Pancreas (tissue), 10 donors: ENCODE measurements at regions not wholly inside any gene's neighbourhood (a gene's known extent, or its start where the extent isn't known, plus 50 kb on each side); places are given as distances from the start of the nearest gene placed in this dataset.

Experiments used
- ATAC-seq, 4 donors: fragments of 200-7000 bp; cut with Tn5 transposase; one replicate each; pipeline versions ENCODE4 v1.8.0 to v1.9.1; 2020; ENCODE audit warnings: mild to moderate bottlenecking in 4 of 4, moderate library complexity in 4 of 4
- DNase-seq, 6 donors: peaks; one replicate each; pipeline ENCODE4 v3.0.0-alpha.2; 2020
- FAIRE-seq: peaks from 2 replicates; lab custom pipeline; 2012; peaks lifted over from hg19 to GRCh38; lab: Jason Lieb, UNC
- H3K27ac ChIP-seq, 4 donors: fragments of 200-600 bp; sonication (generic); 1 replicate in 3 of 4; 2 replicates in 1 of 4; pipeline versions ENCODE4 v1.5.0 to v1.8.0; 2020
- H3K27me3 ChIP-seq, 4 donors: fragments of 200-600 bp; one replicate each; pipeline ENCODE4 v1.8.0; 2021
- H3K36me3 ChIP-seq, 3 donors: fragments of 200-600 bp; sonication (generic) in 1 of 3; one replicate each; pipeline versions ENCODE4 v1.5.0 to v1.8.0; 2020 to 2021
- H3K4me1 ChIP-seq, 3 donors: fragments of 200-600 bp; one replicate each; pipeline ENCODE4 v1.8.0; 2021
- H3K4me3 ChIP-seq, 4 donors: fragments of 200-600 bp; sonication (generic) in 2 of 4; one replicate each; pipeline versions ENCODE4 v1.5.0 to v1.8.0; 2020 to 2021
- H3K9me3 ChIP-seq, 4 donors: fragments of 200-600 bp; one replicate each; pipeline ENCODE4 v1.8.0; 2021
- WGBS, 2 donors: extraction: QIAGEN DNeasy Blood & Tissue Kit; methylation state at CpG; one replicate each; pipeline ENCODE4 v1.1.7; 2013; 5-methylcytosine and 5-hydroxymethylcytosine counted together
- intact Hi-C, 3 donors: fragments of 100-400 bp; cut with DNase I; formaldehyde crosslinking; loops; one replicate each; pipeline versions ENCODE4 v1.11.1 to v1.14.2; 2022
- TF ChIP-seq, protein P1 (sequence below), 4 donors: fragments of 200-600 bp; sonication (generic) in 3 of 4; IDR thresholded peaks; one replicate each; pipeline versions ENCODE4 v1.5.0 to v1.8.0; 2021; ENCODE audit warnings: antibody characterized with exemption in 4 of 4
- donor health status: healthy with polysubstance abuse.
- donor health status: DM: no; HTN: no; CAD: no; lungs with moderate emphysema.
- donor health status: DM: no; HTN: no; CAD: no.
- donor health status: control.
- donor health status: control.
- donor health status: Bipolar disorder and iron deficiency.
- donor health status: DM: yes; HTN: yes; CAD: no.
- donor health status: DM: no; HTN: no; CAD: no.
- donor health status: DM: no; HTN: no; CAD: no.
- donor health status: DM: yes; HTN: yes; CAD: no.

DNA sequence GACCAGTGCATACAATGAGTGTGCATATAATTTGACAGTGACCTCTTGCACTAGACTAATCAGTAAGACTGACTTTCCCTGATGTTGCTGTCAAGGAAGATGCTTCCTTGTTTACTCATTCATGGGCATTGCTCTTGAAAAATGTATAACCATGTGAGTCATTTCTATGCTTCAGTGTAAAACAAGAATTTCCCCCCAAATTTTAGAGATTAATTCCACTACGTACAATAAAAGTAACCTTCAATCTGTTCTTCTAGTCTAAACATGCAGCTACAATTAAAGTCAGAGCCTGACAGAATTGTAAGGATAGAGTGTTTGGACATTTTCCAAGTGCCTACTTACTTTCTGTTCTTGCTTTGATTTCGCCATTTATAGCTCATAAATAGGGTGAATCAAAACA, 935.7 kb downstream of the RAPGEF2 start:
- TF ChIP-seq, protein P1, sequence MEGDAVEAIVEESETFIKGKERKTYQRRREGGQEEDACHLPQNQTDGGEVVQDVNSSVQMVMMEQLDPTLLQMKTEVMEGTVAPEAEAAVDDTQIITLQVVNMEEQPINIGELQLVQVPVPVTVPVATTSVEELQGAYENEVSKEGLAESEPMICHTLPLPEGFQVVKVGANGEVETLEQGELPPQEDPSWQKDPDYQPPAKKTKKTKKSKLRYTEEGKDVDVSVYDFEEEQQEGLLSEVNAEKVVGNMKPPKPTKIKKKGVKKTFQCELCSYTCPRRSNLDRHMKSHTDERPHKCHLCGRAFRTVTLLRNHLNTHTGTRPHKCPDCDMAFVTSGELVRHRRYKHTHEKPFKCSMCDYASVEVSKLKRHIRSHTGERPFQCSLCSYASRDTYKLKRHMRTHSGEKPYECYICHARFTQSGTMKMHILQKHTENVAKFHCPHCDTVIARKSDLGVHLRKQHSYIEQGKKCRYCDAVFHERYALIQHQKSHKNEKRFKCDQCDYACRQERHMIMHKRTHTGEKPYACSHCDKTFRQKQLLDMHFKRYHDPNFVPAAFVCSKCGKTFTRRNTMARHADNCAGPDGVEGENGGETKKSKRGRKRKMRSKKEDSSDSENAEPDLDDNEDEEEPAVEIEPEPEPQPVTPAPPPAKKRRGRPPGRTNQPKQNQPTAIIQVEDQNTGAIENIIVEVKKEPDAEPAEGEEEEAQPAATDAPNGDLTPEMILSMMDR (IDR thresholded peaks at IDR 0.05): no peak
- no peak for ATAC-seq
- Histone ChIP-seq H3K9me3 (no peaks in the 10 kb centered on the region), H3K4me1 (no peaks in the 10 kb centered on the region), H3K4me3 (no peak overlapping the region), H3K36me3 (no peaks in the 10 kb centered on the region), H3K27me3 (no peaks in the 10 kb centered on the region), H3K27ac (no peak overlapping the region)
- FAIRE-seq: no peak
- intact Hi-C loops: no loop called here
- no peak for DNase-seq
- 85 to 87% methylated on average over 2 of the region's 2 CpGs for WGBS, 2 donors

DNA sequence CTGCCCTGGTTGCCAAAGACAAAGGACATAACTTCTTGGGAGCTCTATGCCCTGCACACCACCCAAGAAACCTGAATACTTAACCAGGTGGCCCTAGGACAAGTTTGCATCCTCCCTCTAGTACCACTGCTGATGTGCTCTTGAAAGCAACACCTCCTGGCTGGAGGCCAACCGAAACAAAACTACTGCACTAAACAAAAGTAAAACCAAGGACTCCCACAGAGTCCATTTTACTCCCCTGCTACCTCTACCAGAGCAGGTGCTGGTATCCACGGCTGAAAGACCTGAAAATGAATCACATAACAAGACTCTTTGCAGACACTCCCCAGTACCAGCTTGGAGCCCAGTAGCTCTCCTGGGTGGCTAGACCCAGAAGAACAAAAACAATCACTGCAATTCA, 941.8 kb downstream of the RAPGEF2 start:
- intact Hi-C loops: no loop called here
- Histone ChIP-seq H3K4me1 (no peaks in the 10 kb centered on the region), H3K27me3 (no peaks in the 10 kb centered on the region), H3K9me3 (no peaks in the 10 kb centered on the region), H3K36me3 (no peaks in the 10 kb centered on the region), H3K4me3 (no peak overlapping the region), H3K27ac (no peak overlapping the region)
- FAIRE-seq (no peak), ATAC-seq (no peak), DNase-seq (no peak)
- TF ChIP-seq, protein P1 (IDR thresholded peaks at IDR 0.05): no peak
- WGBS, 2 donors: 83 to 90% methylated on average over 2 of the region's 2 CpGs

DNA sequence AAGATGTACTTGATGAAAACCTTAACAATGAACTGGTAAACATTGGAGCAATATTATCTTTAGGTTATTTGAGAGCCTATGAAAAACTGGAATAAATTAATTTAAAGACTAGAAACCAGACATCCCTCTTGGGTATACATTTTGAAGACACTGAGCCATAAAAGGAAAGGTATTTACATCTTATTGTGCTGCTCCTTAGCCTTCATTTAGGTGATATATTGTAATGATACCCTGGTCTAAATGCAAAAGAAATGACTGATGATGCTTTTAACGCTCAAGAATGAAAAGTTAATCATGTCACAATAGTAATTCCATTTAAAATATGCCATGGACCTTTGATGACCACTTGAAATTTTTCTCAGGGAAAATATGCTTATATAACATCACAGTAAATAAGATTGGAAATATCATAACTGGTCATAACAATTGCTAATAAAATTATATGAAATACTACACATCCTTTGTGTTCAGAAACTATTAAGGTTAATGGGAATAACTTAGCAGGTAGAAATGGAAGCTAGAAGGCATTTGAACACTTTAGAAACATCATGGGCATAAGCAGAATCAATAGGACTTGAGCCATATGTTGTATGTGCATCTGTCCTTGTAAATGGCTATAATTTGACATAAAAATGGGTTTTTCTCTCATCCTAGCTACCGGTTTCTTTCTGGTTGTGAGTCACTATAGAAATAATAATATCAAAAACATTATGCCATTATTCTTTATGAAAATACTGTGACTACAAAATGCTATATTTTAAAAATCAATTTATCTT, 979.7 kb downstream of the RAPGEF2 start:
- FAIRE-seq (no peak), ATAC-seq (no peak), DNase-seq (no peak)
- Histone ChIP-seq H3K4me3 (no peak overlapping the region), H3K4me1 (no peaks in the 10 kb centered on the region), H3K27ac (no peak overlapping the region), H3K27me3 (no peaks in the 10 kb centered on the region), H3K36me3 (no peaks in the 10 kb centered on the region), H3K9me3 (no peaks in the 10 kb centered on the region)
- TF ChIP-seq, protein P1 (IDR thresholded peaks at IDR 0.05): no peak
- intact Hi-C loops: no loop called here
- WGBS, 2 donors: 83 to 88% methylated on average over 2 of the region's 2 CpGs

DNA sequence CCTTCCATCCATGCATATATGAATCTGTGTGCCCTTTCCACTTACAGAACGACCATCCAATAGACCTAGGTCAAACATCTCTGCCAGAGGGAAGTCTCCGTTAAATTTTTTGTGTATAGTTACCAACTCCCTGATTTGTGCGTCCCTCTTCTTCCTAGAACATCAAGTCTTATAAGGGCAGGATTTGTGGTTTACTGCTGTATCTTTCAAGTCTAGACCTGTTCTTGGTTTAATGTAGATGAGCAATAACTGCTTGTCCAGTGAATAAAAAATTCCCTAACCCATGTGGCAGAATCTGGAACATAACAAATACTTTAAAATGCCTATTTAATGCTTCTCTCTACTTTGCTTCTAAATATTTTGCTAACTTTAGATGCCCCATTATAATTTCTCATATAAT, 988.8 kb downstream of the RAPGEF2 start:
- FAIRE-seq: no peak

GRCh38 chr4:160100316-160100715, 997.4 kb downstream of the RAPGEF2 start:
- Histone ChIP-seq H3K36me3 (no peaks in the 10 kb centered on the region), H3K27me3 (no peaks in the 10 kb centered on the region), H3K27ac (no peak overlapping the region), H3K4me1 (no peaks in the 10 kb centered on the region), H3K4me3 (no peak overlapping the region), H3K9me3 (no peaks in the 10 kb centered on the region)
- ATAC-seq (no peak), DNase-seq (no peak), FAIRE-seq (no peak)
- intact Hi-C loops: no loop called here
- 91 to 94% methylated on average over 1 of the region's 1 CpG for WGBS, 2 donors
- TF ChIP-seq, protein P1 (IDR thresholded peaks at IDR 0.05): no peak

More for the DNA sequence above, 988.8 kb downstream of the RAPGEF2 start:
- Histone ChIP-seq H3K36me3 (no peaks in the 10 kb centered on the region), H3K9me3 (no peaks in the 10 kb centered on the region), H3K27ac (no peak overlapping the region), H3K4me1 (no peaks in the 10 kb centered on the region), H3K4me3 (no peak overlapping the region), H3K27me3 (no peaks in the 10 kb centered on the region)
- TF ChIP-seq, protein P1 (IDR thresholded peaks at IDR 0.05): no peak
- intact Hi-C loops: no loop called here
- ATAC-seq (no peak), DNase-seq (no peak)
- WGBS, 2 donors: 89 to 93% methylated on average over 3 of the region's 3 CpGs
